GM19467 (cell line): ENCODE measurements at regions not wholly inside any gene's neighbourhood (a gene's known extent, or its start where the extent isn't known, plus 50 kb on each side); places are given as distances from the start of the nearest gene placed in this dataset.
"Not testable (repeated sequence)": the region's sequence is repeated elsewhere in the genome, so short reads cannot be mapped to it uniquely, and the experiment has no call there.

Source experiments
- ATAC-seq: cut with Tn5 transposase; IDR thresholded peaks from one replicate; pipeline ENCODE4 v1.9.1; 2021; ENCODE audit warnings: mild to moderate bottlenecking, moderate library complexity; ENCODE audit not compliant: unreplicated experiment

- ATAC-seq = no peak
These were observed 75.6 kb upstream of the HIVEP3 start for GRCh38 chr1:41994195-41994894.

DNA sequence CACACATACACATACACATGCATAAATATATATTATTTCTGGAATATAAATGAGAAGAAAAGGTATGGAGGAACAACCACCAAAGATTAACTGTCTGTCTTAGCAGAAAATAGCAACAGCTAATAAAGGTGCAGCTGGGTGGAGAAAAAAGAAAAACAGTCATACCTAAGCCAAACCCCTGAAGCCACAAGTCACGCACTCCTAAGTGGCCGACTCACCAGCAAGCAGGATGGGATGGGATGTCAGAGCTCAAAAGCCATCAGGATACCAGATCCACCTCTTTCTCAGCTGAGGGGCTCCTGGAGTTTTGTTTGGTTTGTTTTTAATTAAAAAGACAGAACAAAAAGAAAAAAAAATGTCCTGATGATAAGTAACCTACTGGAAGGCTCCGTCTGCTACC is 64.7 kb upstream of the HIVEP3 start:
- no peak for ATAC-seq

DNA sequence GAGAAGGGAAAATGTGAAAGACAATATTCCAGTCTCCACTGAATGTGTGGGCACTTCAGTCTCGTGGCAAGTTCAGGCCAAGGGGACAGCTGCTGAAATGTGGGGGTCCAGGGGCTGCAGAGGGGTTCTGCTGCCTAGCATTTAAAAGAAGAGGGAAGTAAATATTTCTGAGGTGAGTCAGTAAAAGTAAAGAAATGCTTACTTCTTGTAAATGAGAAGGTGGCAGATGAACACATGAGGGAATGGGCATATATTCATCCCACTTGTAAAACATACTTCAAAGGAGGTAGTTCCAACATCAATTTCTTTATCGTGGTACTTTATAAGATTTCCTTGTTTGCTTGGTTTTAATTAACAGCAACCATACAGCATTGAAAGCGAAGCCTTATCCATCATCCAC is 63.1 kb upstream of the HIVEP3 start:
- ATAC-seq = no peak

DNA sequence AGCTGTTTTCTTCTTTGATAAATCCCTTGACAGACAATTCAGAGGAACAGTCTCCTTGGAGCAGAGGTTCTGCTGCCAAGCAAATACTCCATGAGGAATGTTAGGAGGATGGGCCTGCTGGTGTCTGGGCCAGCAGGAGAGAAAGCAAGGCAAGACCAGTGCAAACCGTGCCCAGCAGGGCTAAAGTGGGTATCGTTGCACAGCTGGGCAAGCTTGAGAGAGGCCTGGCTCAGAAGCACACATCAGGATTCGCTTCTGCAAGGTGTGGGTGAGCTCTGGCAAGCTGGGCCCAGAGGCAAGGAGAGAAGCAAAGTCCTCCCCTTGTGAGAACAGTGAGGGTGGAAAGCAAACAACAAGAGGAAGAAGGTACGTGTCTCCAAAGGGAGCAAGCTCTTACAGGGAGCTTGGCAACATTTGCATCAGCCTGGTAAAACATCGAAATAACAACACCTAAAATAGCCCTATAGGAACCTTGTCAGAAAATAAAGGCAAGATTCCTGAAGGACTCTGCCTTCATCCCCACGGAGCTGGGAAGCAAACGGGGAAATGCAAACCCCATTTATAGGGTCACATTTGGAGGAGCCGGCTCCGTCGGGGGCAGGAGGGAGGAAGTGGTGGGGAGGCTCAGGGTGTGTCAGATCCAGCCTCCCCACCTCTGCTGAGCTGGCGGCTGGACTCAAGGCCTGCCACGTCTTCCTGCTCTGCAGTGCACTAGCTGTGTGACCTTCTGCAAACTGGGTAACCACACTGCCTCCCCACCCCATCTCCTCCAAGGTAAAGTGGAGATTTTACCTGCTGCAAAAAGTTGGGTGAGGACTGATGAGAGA is 62.3 kb upstream of the HIVEP3 start:
- ATAC-seq = no peak

- no peak for ATAC-seq
These were observed 60.3 kb upstream of the HIVEP3 start for GRCh38 chr1:41978986-41979385.

DNA sequence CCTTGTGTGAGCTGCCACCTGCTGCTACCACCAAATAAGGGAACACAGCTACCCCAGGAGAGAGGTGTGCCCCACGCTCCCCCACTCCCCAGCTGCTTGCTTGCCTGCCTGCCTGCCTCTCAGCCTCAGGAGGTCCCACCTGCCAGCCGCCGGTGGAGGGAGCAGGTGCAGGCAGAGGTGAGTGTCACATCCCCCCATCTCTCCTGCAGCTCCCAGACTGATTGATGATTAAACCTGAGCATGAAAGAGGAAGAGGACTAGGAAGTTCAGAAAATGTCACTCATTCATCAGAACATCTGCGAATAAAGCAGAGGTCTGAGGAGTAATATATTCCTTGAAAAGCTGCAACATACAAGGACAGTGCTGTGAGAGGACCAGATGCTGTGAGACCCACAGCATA is 58.6 kb upstream of the HIVEP3 start:
- ATAC-seq = no peak

DNA sequence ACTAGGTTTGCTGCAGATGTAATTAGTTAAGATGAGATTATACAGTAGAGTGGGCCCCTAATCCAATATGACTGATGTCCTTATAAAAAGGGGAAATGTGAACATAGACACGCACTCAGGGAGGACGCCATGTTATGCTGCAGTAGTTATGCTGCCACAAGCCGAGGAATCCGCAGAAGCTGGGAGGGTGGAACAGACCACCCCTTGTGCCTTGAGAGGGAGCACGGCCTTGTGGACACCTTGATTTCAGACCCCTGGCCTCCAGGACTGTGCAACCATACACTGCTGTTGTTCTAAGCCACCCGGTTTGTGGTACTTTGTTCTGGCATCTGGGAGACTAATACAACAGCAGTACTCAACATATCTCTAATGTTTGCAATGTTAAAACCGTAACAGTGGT is 57.9 kb upstream of the HIVEP3 start:
- no peak for ATAC-seq

GRCh38 chr1:41975850-41976569 is 57.3 kb upstream of the HIVEP3 start:
- ATAC-seq = no peak

- ATAC-seq = no peak
These were observed 56.4 kb upstream of the HIVEP3 start for GRCh38 chr1:41975121-41975520.

DNA sequence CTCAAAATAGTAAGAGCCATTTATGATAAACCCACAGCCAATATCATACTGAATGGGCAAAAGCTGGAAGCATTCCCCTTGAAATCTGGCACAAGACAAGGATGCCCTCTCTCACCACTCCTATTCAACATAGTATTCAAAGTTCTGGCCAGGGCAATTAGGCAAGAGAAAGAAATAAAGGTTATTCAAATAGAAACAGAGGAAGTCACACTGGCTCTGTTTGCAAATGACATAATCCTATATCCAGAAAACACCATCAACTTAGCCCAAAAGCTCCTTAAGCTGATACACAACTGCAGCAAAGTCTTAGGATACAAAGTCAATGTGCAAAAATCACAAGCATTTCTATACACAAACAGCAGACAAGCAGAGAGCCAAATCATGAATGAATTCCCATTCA is 49.8 kb upstream of the HIVEP3 start:
- ATAC-seq = not testable (repeated sequence)
